Activated T-cell treated with anti-CD3 and anti-CD28 coated beads, Interleukin-2, amount 50 U/mL, for 48 hours (primary cell): ENCODE measurements at regions not wholly inside any gene's neighbourhood (a gene's known extent, or its start where the extent isn't known, plus 50 kb on each side); places are given as distances from the start of the nearest gene placed in this dataset.

Experiments
- DNase-seq, 2 experiments: peaks; one replicate each; pipeline ENCODE4 v3.0.0-alpha.2; 2020

DNA sequence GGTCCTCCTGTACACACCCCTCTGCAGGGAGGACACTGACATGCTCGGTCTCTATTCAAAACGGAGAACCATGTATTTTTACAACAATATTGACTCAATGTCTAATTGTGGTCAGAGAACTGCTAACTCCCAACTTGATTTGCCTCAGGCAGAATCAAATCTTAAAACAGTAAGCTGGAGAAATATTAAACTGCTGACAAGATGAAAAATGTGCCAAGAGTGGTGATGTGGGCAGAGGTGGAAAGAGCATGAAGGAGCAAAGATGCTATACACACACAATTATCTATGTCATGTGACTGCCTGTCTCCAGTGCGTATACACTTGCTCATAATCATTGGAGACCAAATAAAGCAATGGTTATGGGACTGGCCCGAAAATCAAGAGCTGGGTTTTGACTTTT is 556.1 kb upstream of the ZNF608 start:
- no peak for DNase-seq

GRCh38 chr5:125306741-125307140 is 560.3 kb upstream of the ZNF608 start:
- DNase-seq: no peak

DNA sequence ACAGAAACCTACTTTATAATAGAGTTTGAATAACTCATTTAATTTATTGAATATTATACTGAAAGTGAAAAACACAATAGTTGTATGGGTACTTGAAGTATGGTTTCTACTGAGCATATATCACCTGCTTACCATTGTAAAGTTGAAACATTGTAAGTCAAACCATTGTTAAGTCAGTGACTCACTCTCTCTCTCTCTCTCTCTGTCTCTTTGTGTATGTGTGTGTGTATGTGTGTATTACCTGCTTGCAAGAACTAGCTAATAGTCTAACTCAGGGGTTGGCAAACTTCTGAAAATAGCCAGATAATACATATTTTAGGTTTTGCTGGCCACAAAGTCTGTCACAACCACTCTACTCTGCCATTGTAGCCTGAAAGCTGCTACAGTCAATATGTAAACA is 564.3 kb upstream of the ZNF608 start:
- no peak for DNase-seq

DNA sequence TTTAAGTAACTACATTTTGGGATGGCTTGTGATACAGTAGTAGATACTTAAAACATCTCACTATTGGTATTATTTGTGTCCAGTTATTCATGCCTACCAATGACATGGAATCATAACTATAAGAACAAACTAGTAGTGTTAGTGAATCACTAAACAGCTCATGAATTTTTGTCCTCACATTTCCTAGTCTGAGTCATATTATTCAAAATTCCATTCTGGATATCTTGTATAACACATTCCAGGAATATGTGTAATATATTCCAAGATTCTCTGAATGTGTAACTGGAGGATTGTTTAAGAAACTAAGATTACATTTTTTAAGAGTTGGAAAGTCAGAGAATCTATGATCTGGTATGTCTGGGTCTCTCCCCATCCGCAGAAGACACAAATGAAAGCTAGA is 565.3 kb upstream of the ZNF608 start:
- no peak for DNase-seq

- no peak for DNase-seq
These were observed 567.1 kb upstream of the ZNF608 start for GRCh38 chr5:125313555-125313954.

GRCh38 chr5:125315306-125315705 is 568.9 kb upstream of the ZNF608 start:
- DNase-seq: no peak

DNA sequence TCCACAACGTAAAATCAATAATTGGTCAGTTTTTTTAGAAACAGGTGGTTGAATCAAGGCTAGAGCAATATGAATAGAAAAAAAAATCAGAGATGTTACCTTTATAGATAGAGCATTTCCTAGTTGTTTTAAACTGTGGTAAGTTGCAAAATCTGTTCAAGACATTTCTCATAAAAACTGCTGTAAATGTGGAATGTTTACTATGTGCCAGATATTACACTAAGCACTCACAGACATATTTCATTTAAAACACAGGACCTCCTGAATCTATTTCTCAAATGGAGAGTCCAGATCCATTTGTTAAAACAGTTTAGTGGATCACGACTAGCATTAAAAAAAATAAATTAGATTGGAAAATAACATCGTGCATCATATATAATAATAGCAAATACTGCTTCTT is 570.0 kb upstream of the ZNF608 start:
- no peak for DNase-seq

GRCh38 chr5:125316915-125317535 is 570.6 kb upstream of the ZNF608 start:
- no peak for DNase-seq

DNA sequence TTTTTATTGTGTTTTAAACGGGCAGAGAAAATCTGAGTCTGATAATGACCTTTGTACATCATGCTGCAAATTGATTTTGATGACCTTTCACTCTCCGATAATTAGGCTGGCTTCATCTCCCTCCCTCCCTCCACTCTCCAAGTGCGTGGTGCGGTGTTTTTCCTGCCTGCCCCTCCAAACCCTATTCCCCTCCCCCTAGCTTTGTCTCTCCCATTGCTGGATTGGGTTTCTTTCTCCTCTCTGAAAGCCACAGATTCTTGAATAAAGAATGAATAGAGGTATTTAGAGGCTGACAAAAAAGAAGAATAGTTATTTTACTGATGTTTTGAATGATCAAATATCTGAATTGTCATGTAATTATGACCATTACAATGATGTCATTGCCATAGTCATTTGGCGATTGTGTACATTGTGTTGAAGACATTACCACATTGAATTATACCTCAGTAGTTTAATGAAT is 571.1 kb upstream of the ZNF608 start:
- DNase-seq: no peak

- DNase-seq: no peak
These were observed 575.2 kb upstream of the ZNF608 start for GRCh38 chr5:125321654-125322053.

DNA sequence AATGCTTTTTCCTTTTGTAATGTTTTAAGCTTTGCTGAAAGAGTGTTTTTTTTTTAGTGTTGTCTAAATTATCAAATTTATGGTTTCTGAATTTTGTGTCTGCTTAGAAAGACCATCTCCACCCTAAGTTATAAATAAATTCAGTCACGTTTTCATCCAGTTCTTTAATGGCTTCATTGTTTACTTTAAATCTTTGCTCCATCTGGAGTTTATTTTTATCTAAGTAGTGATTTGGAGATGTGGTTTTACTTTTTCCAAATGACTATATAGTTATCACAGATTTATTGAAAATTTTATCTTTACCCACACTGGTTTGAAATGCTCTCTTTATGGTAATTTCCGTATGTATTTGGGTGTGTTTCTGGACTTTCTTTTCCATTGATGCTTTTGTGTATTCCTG is 577.2 kb upstream of the ZNF608 start:
- DNase-seq: no peak

DNA sequence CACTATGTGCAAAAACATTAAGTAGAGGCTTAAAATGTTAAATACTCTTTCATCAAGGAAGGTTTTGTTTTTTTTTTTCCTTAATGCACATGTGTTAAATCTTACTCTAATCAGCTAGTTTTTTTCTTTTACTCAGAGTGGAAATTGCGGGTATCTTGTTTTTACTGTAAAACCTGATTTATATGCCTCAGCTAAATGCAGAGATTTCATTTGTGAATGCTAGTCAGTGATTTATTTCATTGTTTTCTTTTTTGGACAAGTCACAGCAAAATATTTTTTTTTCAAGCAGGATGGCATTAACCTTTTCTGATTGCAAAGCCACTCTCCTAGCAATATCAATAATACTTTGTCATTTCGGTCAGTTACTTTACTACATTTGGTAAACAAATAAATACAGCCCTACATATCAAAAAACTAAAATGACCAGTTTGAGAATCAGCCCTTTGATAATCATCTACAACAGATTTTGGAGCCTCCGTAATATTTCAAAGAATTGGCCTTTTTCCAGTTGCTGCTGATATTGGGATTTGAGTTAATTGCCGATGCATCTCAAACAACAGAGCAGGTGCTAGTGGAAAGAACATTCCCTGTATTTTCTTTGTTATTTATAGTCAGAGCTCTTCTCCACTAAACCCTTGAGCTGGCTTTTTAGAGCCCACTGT is 579.2 kb upstream of the ZNF608 start:
- DNase-seq: no peak

DNA sequence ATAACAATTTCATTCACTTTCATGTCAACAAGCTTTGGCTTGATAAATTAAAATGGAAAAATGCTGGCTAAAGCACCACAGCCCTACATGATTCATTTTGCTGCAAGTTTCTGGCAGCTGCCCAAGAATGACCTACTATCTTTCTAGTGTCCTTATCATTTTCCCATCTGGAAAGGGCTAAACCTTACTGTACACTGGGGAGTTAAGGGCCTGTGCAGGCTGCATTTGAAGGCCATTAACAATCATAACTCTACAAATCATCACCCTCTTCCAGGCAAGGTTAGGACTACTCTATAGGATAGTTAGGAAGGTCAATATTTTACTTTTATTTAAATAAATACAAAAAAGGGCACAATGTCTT is 579.7 kb upstream of the ZNF608 start:
- DNase-seq: no peak

- no peak for DNase-seq
These were observed 581.2 kb upstream of the ZNF608 start for GRCh38 chr5:125327676-125328075.

GRCh38 chr5:125331987-125332598 is 585.7 kb upstream of the ZNF608 start:
- no peak for DNase-seq

- no peak for DNase-seq
These were observed 587.0 kb upstream of the ZNF608 start for GRCh38 chr5:125333416-125333815.

DNA sequence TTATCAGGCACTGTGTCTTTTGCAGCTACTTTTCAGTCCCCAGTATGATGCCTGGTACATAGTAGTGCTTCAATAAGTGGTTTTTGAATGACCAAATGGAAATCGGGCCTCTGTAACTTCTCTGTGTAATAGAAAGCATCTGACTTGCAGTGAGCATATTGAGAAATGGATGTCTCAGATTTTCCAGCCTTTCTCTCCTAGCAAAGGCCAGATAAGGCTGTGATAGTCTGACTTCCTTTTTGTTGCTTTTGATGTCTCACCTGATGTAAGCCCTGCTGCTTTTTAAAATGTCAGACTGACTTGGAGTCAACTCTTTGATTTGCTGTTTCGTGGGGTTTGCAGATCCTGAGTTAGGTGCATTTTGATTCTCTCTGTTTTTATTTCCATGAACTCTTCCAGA is 590.0 kb upstream of the ZNF608 start:
- DNase-seq: no peak

GRCh38 chr5:125337294-125337693 is 590.9 kb upstream of the ZNF608 start:
- no peak for DNase-seq

DNA sequence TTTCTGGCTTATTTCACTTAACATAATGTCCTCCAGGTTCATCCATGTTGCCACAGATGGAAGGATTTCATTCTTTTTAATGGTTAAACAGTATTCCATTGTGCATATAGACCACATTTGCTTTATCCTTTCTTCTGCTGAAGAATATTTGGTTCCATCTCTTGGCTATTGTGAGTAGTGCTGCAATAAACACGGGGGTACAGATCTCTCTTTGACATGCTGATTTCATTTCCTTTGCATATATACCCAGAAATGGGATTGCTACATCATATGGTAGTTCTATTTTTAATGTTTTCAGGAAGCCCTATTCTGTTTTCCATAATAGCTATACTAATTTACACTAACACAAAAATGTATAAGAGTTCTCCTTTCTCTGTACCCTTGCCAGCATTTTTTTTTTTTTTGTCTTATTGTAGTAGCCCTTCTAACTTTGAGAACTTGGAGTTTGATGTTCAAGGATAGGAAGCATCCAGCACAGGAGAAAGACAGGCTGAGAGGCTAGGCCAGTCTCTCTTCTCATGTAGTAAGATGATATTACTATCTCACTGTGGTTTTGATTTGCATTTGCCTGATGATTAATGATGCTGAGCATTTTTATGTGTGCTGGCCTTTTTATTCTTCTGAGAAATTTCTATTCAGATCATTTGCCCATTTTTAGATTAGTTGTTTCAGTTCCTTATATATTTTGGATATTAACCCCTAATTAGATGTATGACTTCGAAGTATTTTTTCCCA is 592.2 kb upstream of the ZNF608 start:
- no peak for DNase-seq

GRCh38 chr5:125341436-125341835 is 595.0 kb upstream of the ZNF608 start:
- DNase-seq: no peak

GRCh38 chr5:125343015-125343414 is 596.6 kb upstream of the ZNF608 start:
- no peak for DNase-seq

- no peak for DNase-seq
These were observed 599.9 kb upstream of the ZNF608 start for GRCh38 chr5:125346316-125346715.

GRCh38 chr5:125348221-125348692 is 601.8 kb upstream of the ZNF608 start:
- DNase-seq: no peak
